Trophoblast cell (in vitro differentiated cells and primary cell): ENCODE measurements at regions not wholly inside any gene's neighbourhood (a gene's known extent, or its start where the extent isn't known, plus 50 kb on each side); places are given as distances from the start of the nearest gene placed in this dataset.
"Not testable (repeated sequence)": the region's sequence is repeated elsewhere in the genome, so short reads cannot be mapped to it uniquely, and the experiment has no call there.

Experiments
- DNase-seq, 2 donors: peaks; one replicate each; pipeline ENCODE4 v3.0.0-alpha.2; 2016
- H2AFZ ChIP-seq: 2 replicates; pipeline ENCODE4 v1.6.1; 2013; ENCODE audit warnings: low read length, moderate library complexity, mild to moderate bottlenecking; ENCODE audit not compliant: insufficient read depth, poor library complexity
- H2AK5ac ChIP-seq: 2 replicates; pipeline ENCODE4 v1.6.1; 2013; ENCODE audit warnings: mild to moderate bottlenecking, low read length
- H2BK120ac ChIP-seq: 2 replicates; pipeline ENCODE4 v1.6.1; 2013; ENCODE audit warnings: low read length, mild to moderate bottlenecking, moderate library complexity; ENCODE audit not compliant: insufficient read depth, poor library complexity
- H2BK12ac ChIP-seq: 2 replicates; pipeline ENCODE4 v1.6.1; 2013; ENCODE audit warnings: mild to moderate bottlenecking, low read length, moderate library complexity
- H2BK5ac ChIP-seq: 2 replicates; pipeline ENCODE4 v1.6.1; 2013; ENCODE audit warnings: low read length, low read depth, moderate library complexity, mild to moderate bottlenecking; ENCODE audit not compliant: poor library complexity
- H3K14ac ChIP-seq: 2 replicates; pipeline ENCODE4 v1.6.1; 2013; ENCODE audit warnings: mild to moderate bottlenecking, low read length
- H3K18ac ChIP-seq: 2 replicates; pipeline ENCODE4 v1.6.1; 2013; ENCODE audit warnings: mild to moderate bottlenecking, low read length
- H3K23ac ChIP-seq: 2 replicates; pipeline ENCODE4 v1.6.1; 2013; ENCODE audit warnings: low read length
- H3K27ac ChIP-seq: 2 replicates; pipeline ENCODE4 v1.5.1; 2013; ENCODE audit warnings: low read depth, mild to moderate bottlenecking, inconsistent platforms, low read length, moderate library complexity
- H3K27me3 ChIP-seq: 2 replicates; pipeline ENCODE4 v1.6.1; 2013; ENCODE audit warnings: inconsistent platforms, mild to moderate bottlenecking, low read length, moderate library complexity; ENCODE audit not compliant: insufficient read depth
- H3K36me3 ChIP-seq, 2 experiments: 1 replicate in 1 of 2; 2 replicates in 1 of 2; pipeline ENCODE4 v1.6.1; 2013; ENCODE audit warnings: low read length in 2 of 2, mild to moderate bottlenecking in 2 of 2, moderate library complexity in 1 of 2; ENCODE audit not compliant: insufficient read depth in 2 of 2, control insufficient read depth in 1 of 2
- H3K4ac ChIP-seq: 2 replicates; pipeline ENCODE4 v1.6.1; 2013; ENCODE audit warnings: low read depth, mild to moderate bottlenecking, low read length, moderate library complexity
- H3K4me1 ChIP-seq, 2 experiments: 1 replicate in 1 of 2; 2 replicates in 1 of 2; pipeline ENCODE4 v1.6.1; 2013; ENCODE audit warnings: low read length in 2 of 2, mild to moderate bottlenecking in 2 of 2, moderate library complexity in 1 of 2; ENCODE audit not compliant: insufficient read depth in 2 of 2, control insufficient read depth in 1 of 2
- H3K4me2 ChIP-seq: 2 replicates; pipeline ENCODE4 v1.6.1; 2013; ENCODE audit warnings: inconsistent platforms, mild to moderate bottlenecking, low read length, moderate library complexity
- H3K4me3 ChIP-seq: 2 replicates; pipeline ENCODE4 v1.5.1; 2013; ENCODE audit warnings: mild to moderate bottlenecking, low read depth, low read length, inconsistent platforms
- H3K79me1 ChIP-seq: one replicate; pipeline ENCODE4 v1.6.1; 2013; ENCODE audit warnings: low read length
- H3K79me2 ChIP-seq: 2 replicates; pipeline ENCODE4 v1.6.1; 2013; ENCODE audit warnings: low read length, mild to moderate bottlenecking; ENCODE audit not compliant: control insufficient read depth, insufficient read depth, poor library complexity
- H3K9ac ChIP-seq: 2 replicates; pipeline ENCODE4 v1.6.1; 2013; ENCODE audit warnings: mild to moderate bottlenecking, low read length
- H3K9me3 ChIP-seq: 2 replicates; pipeline ENCODE4 v1.6.1; 2013; ENCODE audit warnings: low read depth, mild to moderate bottlenecking, control low read depth, inconsistent platforms, low read length; ENCODE audit not compliant: insufficient read depth
- H4K12ac ChIP-seq: 2 replicates; pipeline ENCODE4 v1.6.1; 2013; ENCODE audit warnings: low read depth, mild to moderate bottlenecking, low read length, moderate library complexity
- H4K8ac ChIP-seq: 2 replicates; pipeline ENCODE4 v1.6.1; 2013; ENCODE audit warnings: low read depth, mild to moderate bottlenecking, low read length, moderate library complexity
- H4K91ac ChIP-seq: one replicate; pipeline ENCODE4 v1.6.1; 2013; ENCODE audit warnings: low read depth, mild to moderate bottlenecking, low read length, moderate library complexity
- WGBS: extraction: QIAGEN DNeasy Blood & Tissue Kit; methylation state at CpG from one replicate; pipeline ENCODE4 v1.1.7; 2013; ENCODE audit warnings: missing lambda C conversion rate; ENCODE audit not compliant: insufficient read length, insufficient coverage; ENCODE audit errors: extremely low coverage; 5-methylcytosine and 5-hydroxymethylcytosine counted together

GRCh38 chr12:87194389-87194788 lies 834.8 kb downstream of the C12orf50 start:
- not testable (repeated sequence) for H3K23ac ChIP-seq, H2BK120ac ChIP-seq, H2AFZ ChIP-seq, H3K18ac ChIP-seq, H3K27me3 ChIP-seq, H4K8ac ChIP-seq, H3K9me3 ChIP-seq, H3K14ac ChIP-seq, H3K4me2 ChIP-seq, H4K12ac ChIP-seq, H2AK5ac ChIP-seq, H3K4ac ChIP-seq, H3K79me1 ChIP-seq, H3K9ac ChIP-seq, H2BK12ac ChIP-seq, H3K27ac ChIP-seq, H3K4me1 ChIP-seq, H3K79me2 ChIP-seq, DNase-seq, H3K4me3 ChIP-seq, H4K91ac ChIP-seq, H3K36me3 ChIP-seq, H2BK5ac ChIP-seq

- H3K4me3 ChIP-seq, result no peak overlapping the region
- no peaks in the 10 kb centered on the region for H3K79me1 ChIP-seq
- no peak overlapping the region for H4K8ac ChIP-seq
- WGBS, result no CpG with 5 or more reads among the region's 5 CpGs
- no peak overlapping the region for H2BK12ac ChIP-seq
- no peak overlapping the region for H3K4me2 ChIP-seq
- no peak overlapping the region for H3K18ac ChIP-seq
- no peak for DNase-seq
- H3K27me3 ChIP-seq, result no peaks in the 10 kb centered on the region
- no peak overlapping the region for H3K27ac ChIP-seq
- H2BK120ac ChIP-seq, result no peak overlapping the region
- H4K91ac ChIP-seq, result no peak overlapping the region
- no peak overlapping the region for H2BK5ac ChIP-seq
- H3K4ac ChIP-seq, result no peak overlapping the region
- H3K14ac ChIP-seq, result no peak overlapping the region
- H3K23ac ChIP-seq, result no peak overlapping the region
- H3K9me3 ChIP-seq, result peaks cover 2% of the 10 kb centered on the region
- H4K12ac ChIP-seq, result no peak overlapping the region
- H2AK5ac ChIP-seq, result no peak overlapping the region
- no peaks in the 10 kb centered on the region for H3K79me2 ChIP-seq
- no peak overlapping the region for H2AFZ ChIP-seq
- H3K36me3 ChIP-seq, result no peaks in the 10 kb centered on the region
- no peak overlapping the region for H3K9ac ChIP-seq
- no peaks in the 10 kb centered on the region for H3K4me1 ChIP-seq
Measured at GRCh38 chr12:87185367-87185766, 843.8 kb downstream of the C12orf50 start.

- Histone ChIP-seq H2AFZ (no peak overlapping the region), H3K23ac (no peak overlapping the region), H2BK120ac (no peak overlapping the region), H2AK5ac (no peak overlapping the region), H4K8ac (no peak overlapping the region), H3K4me3 (no peak overlapping the region), H3K79me1 (no peaks in the 10 kb centered on the region), H3K4ac (no peak overlapping the region), H3K36me3 (no peaks in the 10 kb centered on the region), H4K91ac (no peak overlapping the region), H3K4me1 (no peaks in the 10 kb centered on the region), H2BK12ac (no peak overlapping the region), H3K4me2 (no peak overlapping the region), H3K18ac (no peak overlapping the region), H2BK5ac (no peak overlapping the region), H3K27ac (no peak overlapping the region), H3K9me3 (peaks cover 2% of the 10 kb centered on the region), H4K12ac (no peak overlapping the region), H3K9ac (no peak overlapping the region), H3K27me3 (no peaks in the 10 kb centered on the region), H3K79me2 (no peaks in the 10 kb centered on the region), H3K14ac (no peak overlapping the region)
- no peak for DNase-seq
- WGBS, result no CpG with 5 or more reads among the region's 5 CpGs
Measured at GRCh38 chr12:87182696-87183233, 846.4 kb downstream of the C12orf50 start.

GRCh38 chr12:87171356-87171755 lies 857.8 kb downstream of the C12orf50 start:
- no peak overlapping the region for H3K18ac ChIP-seq
- no peak overlapping the region for H3K27ac ChIP-seq
- no peak overlapping the region for H2BK120ac ChIP-seq
- no peaks in the 10 kb centered on the region for H3K36me3 ChIP-seq
- H3K79me1 ChIP-seq, result no peaks in the 10 kb centered on the region
- no peak for DNase-seq
- no peaks in the 10 kb centered on the region for H3K79me2 ChIP-seq
- no peak overlapping the region for H3K4me2 ChIP-seq
- no peak overlapping the region for H4K12ac ChIP-seq
- no peaks in the 10 kb centered on the region for H3K4me1 ChIP-seq
- H3K27me3 ChIP-seq, result no peaks in the 10 kb centered on the region
- WGBS, result no CpG with 5 or more reads among the region's 16 CpGs
- no peak overlapping the region for H3K4ac ChIP-seq
- H3K9me3 ChIP-seq, result no peaks in the 10 kb centered on the region
- H2BK5ac ChIP-seq, result no peak overlapping the region
- no peak overlapping the region for H4K8ac ChIP-seq
- H3K14ac ChIP-seq, result no peak overlapping the region
- H2AK5ac ChIP-seq, result no peak overlapping the region
- H3K9ac ChIP-seq, result no peak overlapping the region
- H3K4me3 ChIP-seq, result no peak overlapping the region
- no peak overlapping the region for H4K91ac ChIP-seq
- no peak overlapping the region for H2BK12ac ChIP-seq
- H3K23ac ChIP-seq, result no peak overlapping the region
- H2AFZ ChIP-seq, result no peak overlapping the region
